ENCODE measurements at regions not wholly inside any gene's neighbourhood (a gene's known extent, or its start where the extent isn't known, plus 50 kb on each side); places are given as distances from the start of the nearest gene placed in this dataset.

DNA sequence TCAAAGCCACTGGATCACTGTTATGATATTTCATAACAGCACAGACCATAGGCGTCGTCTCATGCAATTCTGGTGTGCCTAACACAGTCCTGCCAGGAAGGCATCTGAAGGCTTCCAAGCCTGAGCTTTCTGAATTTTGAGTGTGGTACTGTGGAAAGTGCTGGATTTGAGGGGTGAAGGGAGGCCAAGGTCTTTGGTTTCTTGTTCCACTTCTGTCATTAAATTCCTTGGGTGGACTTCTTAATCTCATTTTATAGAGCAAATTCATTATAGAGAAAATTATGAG is 441.3 kb upstream of the PIK3R1 start:
- TF ChIP-seq, protein P1, sequence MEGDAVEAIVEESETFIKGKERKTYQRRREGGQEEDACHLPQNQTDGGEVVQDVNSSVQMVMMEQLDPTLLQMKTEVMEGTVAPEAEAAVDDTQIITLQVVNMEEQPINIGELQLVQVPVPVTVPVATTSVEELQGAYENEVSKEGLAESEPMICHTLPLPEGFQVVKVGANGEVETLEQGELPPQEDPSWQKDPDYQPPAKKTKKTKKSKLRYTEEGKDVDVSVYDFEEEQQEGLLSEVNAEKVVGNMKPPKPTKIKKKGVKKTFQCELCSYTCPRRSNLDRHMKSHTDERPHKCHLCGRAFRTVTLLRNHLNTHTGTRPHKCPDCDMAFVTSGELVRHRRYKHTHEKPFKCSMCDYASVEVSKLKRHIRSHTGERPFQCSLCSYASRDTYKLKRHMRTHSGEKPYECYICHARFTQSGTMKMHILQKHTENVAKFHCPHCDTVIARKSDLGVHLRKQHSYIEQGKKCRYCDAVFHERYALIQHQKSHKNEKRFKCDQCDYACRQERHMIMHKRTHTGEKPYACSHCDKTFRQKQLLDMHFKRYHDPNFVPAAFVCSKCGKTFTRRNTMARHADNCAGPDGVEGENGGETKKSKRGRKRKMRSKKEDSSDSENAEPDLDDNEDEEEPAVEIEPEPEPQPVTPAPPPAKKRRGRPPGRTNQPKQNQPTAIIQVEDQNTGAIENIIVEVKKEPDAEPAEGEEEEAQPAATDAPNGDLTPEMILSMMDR (IDR thresholded peaks at IDR 0.05) = no peak
- TF ChIP-seq POLR2A (IDR thresholded peaks at IDR 0.05) (no peak), EP300 (IDR thresholded peaks at IDR 0.05; ENCODE audit: low read depth) (no peak)
